Natural killer cell (primary cell): ENCODE measurements at regions not wholly inside any gene's neighbourhood (a gene's known extent, or its start where the extent isn't known, plus 50 kb on each side); places are given as distances from the start of the nearest gene placed in this dataset.
"Not testable (repeated sequence)": the region's sequence is repeated elsewhere in the genome, so short reads cannot be mapped to it uniquely, and the experiment has no call there.

Source experiments
- ATAC-seq, 3 donors: fragments of 150-1000 bp in 2 of 3; fragments of 200-7000 bp in 1 of 3; cut with Tn5 transposase; 1 replicate in 1 of 3; 2 replicates in 2 of 3; pipeline ENCODE4 v1.10.0; 2021; ENCODE audit warnings: mild to moderate bottlenecking in 2 of 3, moderate library complexity in 2 of 3
- DNase-seq, 2 donors: peaks; one replicate each; pipeline versions ENCODE4 v3.0.0 to v3.0.0-alpha.2; 2013 to 2021; ENCODE audit warnings: mixed read lengths in 1 of 2
- H3K27ac ChIP-seq: one replicate; pipeline ENCODE4 v1.5.1; 2013; ENCODE audit warnings: mild to moderate bottlenecking, low read length
- H3K27me3 ChIP-seq: one replicate; pipeline ENCODE4 v1.6.1; 2013; ENCODE audit warnings: low read length; ENCODE audit not compliant: control insufficient read depth, insufficient read depth
- H3K36me3 ChIP-seq: one replicate; pipeline ENCODE4 v1.6.1; 2013; ENCODE audit warnings: low read length; ENCODE audit not compliant: control insufficient read depth, insufficient read depth
- H3K4me1 ChIP-seq: one replicate; pipeline ENCODE4 v1.6.1; 2013; ENCODE audit warnings: low read length; ENCODE audit not compliant: control insufficient read depth, insufficient read depth
- H3K4me3 ChIP-seq: one replicate; pipeline ENCODE4 v1.5.1; 2013; ENCODE audit warnings: low read length
- H3K9me3 ChIP-seq: one replicate; pipeline ENCODE4 v1.6.1; 2013; ENCODE audit warnings: low read length; ENCODE audit not compliant: control insufficient read depth, insufficient read depth
- H3K27ac Mint-ChIP-seq, 2 donors: one replicate each; pipeline ENCODE4 v1.8.0; 2022; ENCODE audit warnings: mild to moderate bottlenecking in 2 of 2, mixed read lengths in 2 of 2, moderate library complexity in 1 of 2
- H3K27me3 Mint-ChIP-seq, 2 donors: one replicate each; pipeline ENCODE4 v1.8.0; 2022; ENCODE audit warnings: low read depth in 2 of 2, mixed read lengths in 2 of 2
- H3K36me3 Mint-ChIP-seq: one replicate; pipeline ENCODE4 v1.8.0; 2022; ENCODE audit warnings: mixed read lengths
- H3K4me1 Mint-ChIP-seq, 2 donors: one replicate each; pipeline ENCODE4 v1.8.0; 2022; ENCODE audit warnings: mixed read lengths in 2 of 2
- H3K4me3 Mint-ChIP-seq: one replicate; pipeline ENCODE4 v1.8.0; 2022; ENCODE audit warnings: mild to moderate bottlenecking, moderate library complexity, mixed read lengths
- H3K9me3 Mint-ChIP-seq, 2 donors: one replicate each; pipeline ENCODE4 v1.8.0; 2022; ENCODE audit warnings: mixed read lengths in 2 of 2
- CTCF ChIP-seq: fragments of 200-600 bp; IDR thresholded peaks from one replicate; pipeline ENCODE4 v1.8.0; 2022; ENCODE audit warnings: antibody characterized with exemption
- WGBS: methylation state at CpG from one replicate; pipeline ENCODE4 v1.1.7; 2013; ENCODE audit warnings: missing lambda C conversion rate; ENCODE audit not compliant: insufficient coverage; 5-methylcytosine and 5-hydroxymethylcytosine counted together
- intact Hi-C: fragments of 100-400 bp; cut with micrococcal nuclease; formaldehyde crosslinking; loops from one replicate; pipeline ENCODE4 v1.14.2; 2022

DNA sequence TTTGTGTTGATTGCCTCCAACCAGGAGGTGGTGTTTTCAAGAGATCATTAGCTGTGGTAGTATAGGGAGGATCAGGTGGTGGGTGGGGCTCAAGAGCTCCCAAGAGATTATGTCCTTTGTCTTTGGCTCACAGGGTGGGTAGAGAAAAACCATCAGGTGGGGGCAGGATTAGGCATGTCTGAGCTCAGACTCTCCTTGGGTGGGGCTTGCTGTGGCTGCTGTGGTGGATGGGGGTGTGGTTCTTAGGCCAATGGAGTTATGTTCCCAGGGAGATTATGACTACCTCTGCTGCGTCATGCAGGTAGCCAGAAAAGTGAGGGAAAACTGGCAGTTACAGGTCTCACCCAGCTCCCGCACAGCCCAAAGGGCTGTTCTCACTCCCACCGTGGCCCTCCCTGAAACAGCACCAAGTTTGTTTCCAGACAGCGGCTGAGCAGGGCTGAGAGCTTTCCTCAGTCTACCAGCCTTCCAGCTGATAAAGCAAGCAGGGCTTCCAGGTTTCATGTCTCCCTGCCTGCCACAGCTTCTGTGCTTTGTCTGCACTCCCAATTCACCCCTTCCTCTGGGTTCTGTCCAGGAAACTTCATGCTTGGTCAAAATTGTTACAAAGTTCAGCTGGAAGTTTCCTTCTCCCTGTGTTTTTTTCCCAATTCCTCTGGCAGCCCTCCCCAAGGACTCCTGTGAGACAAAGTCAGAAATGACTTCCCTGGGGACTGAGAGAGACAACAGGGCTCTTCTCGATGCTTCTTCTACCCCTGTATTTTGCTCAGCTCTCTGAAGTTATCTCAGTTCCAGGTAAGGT is 481.1 kb upstream of the MAN1A1 start:
- no peak for TF ChIP-seq CTCF
- intact Hi-C loops = no loop called here
- H3K4me1 ChIP-seq = no peaks in the 10 kb centered on the region
- no peak overlapping the region for H3K4me3 Mint-ChIP-seq
- no peaks in the 10 kb centered on the region for H3K9me3 Mint-ChIP-seq
- no peak overlapping the region for H3K27ac Mint-ChIP-seq
- H3K9me3 ChIP-seq = no peaks in the 10 kb centered on the region
- H3K36me3 Mint-ChIP-seq = no peaks in the 10 kb centered on the region
- H3K36me3 ChIP-seq = no peaks in the 10 kb centered on the region
- 93% methylated on average over 5 of the region's 5 CpGs for WGBS
- H3K27me3 Mint-ChIP-seq = no peaks in the 10 kb centered on the region
- no peak overlapping the region for H3K4me3 ChIP-seq
- H3K4me1 Mint-ChIP-seq = no peaks in the 10 kb centered on the region
- DNase-seq = no peak
- no peaks in the 10 kb centered on the region for H3K27me3 ChIP-seq
- ATAC-seq = no peak
- no peak overlapping the region for H3K27ac ChIP-seq

DNA sequence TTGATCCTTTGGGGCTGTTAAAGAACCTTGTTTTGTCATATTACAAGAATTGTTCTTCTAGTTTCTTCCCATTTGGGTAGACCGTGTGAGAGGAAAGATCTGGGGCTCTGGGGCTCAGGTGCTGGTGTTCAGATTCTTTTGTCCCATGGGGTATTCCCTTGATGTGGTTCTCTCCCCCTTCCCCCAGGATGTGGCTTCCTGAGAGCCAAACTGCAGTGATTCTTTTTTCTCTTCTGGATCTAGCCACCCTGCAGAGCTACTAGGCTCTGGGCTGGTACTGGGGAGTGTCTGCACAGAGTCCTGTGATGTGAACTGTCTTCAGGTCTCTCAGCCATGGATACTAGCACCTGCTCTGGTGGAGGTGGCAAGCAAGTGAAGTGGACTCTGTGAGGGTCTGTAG is 480.5 kb upstream of the MAN1A1 start:
- Mint-ChIP-seq H3K27ac (no peak overlapping the region), H3K27me3 (no peaks in the 10 kb centered on the region), H3K4me3 (no peak overlapping the region), H3K36me3 (no peaks in the 10 kb centered on the region), H3K4me1 (no peaks in the 10 kb centered on the region), H3K9me3 (no peaks in the 10 kb centered on the region)
- no peak for ATAC-seq
- 60% methylated on average over 1 of the region's 1 CpG for WGBS
- no peak for TF ChIP-seq CTCF
- DNase-seq = no peak
- Histone ChIP-seq H3K4me3 (no peak overlapping the region), H3K9me3 (no peaks in the 10 kb centered on the region), H3K27ac (no peak overlapping the region), H3K4me1 (no peaks in the 10 kb centered on the region), H3K36me3 (no peaks in the 10 kb centered on the region), H3K27me3 (no peaks in the 10 kb centered on the region)
- intact Hi-C loops = no loop called here

- H3K4me3 ChIP-seq, H3K4me1 Mint-ChIP-seq, H3K27ac Mint-ChIP-seq, DNase-seq, H3K36me3 ChIP-seq, H3K9me3 ChIP-seq, H3K4me3 Mint-ChIP-seq, intact Hi-C loops, ATAC-seq, H3K27me3 Mint-ChIP-seq, H3K9me3 Mint-ChIP-seq, H3K4me1 ChIP-seq, H3K27me3 ChIP-seq, H3K27ac ChIP-seq, H3K36me3 Mint-ChIP-seq: not testable (repeated sequence)
- 80% methylated on average over 3 of the region's 4 CpGs for WGBS
Measured at GRCh38 chr6:119829499-119829898, 479.9 kb upstream of the MAN1A1 start.

GRCh38 chr6:119829006-119829405 is 479.4 kb upstream of the MAN1A1 start:
- Histone ChIP-seq H3K36me3 (no peaks in the 10 kb centered on the region), H3K9me3 (no peaks in the 10 kb centered on the region), H3K27ac (no peak overlapping the region), H3K4me3 (no peak overlapping the region), H3K4me1 (no peaks in the 10 kb centered on the region), H3K27me3 (no peaks in the 10 kb centered on the region)
- ATAC-seq = no peak
- no peak for TF ChIP-seq CTCF
- Mint-ChIP-seq H3K9me3 (no peaks in the 10 kb centered on the region), H3K27ac (no peak overlapping the region), H3K27me3 (no peaks in the 10 kb centered on the region), H3K4me1 (no peaks in the 10 kb centered on the region), H3K36me3 (no peaks in the 10 kb centered on the region), H3K4me3 (no peak overlapping the region)
- 100% methylated on average over 1 of the region's 2 CpGs for WGBS
- intact Hi-C loops = no loop called here
- DNase-seq = no peak
